Right atrium auricular region (tissue), 2 donors: ENCODE measurements at regions not wholly inside any gene's neighbourhood (a gene's known extent, or its start where the extent isn't known, plus 50 kb on each side); places are given as distances from the start of the nearest gene placed in this dataset.

Experiments
- DNase-seq: peaks from one replicate; pipeline ENCODE4 v3.0.0-alpha.2; 2019; ENCODE audit warnings: low spot score
- H3K27ac ChIP-seq, 2 donors: fragments of 200-600 bp; sonication (generic); 1 replicate in 1 of 2; 2 replicates in 1 of 2; pipeline ENCODE4 v1.5.1; 2016 to 2019
- H3K27me3 ChIP-seq, 2 donors: fragments of 200-600 bp; sonication (generic); one replicate each; pipeline versions ENCODE4 v1.5.1 to v1.6.0; 2017 to 2019
- H3K36me3 ChIP-seq: fragments of 200-600 bp; sonication (generic); one replicate; pipeline ENCODE4 v1.5.1; 2016
- H3K4me1 ChIP-seq, 2 donors: fragments of 200-600 bp; sonication (generic); one replicate each; pipeline versions ENCODE4 v1.5.1 to v1.6.0; 2017 to 2019
- H3K4me3 ChIP-seq, 2 donors: fragments of 200-600 bp; sonication (generic); 1 replicate in 1 of 2; 2 replicates in 1 of 2; pipeline ENCODE4 v1.5.1; 2017 to 2019; ENCODE audit warnings: mild to moderate bottlenecking in 1 of 2, moderate library complexity in 1 of 2
- H3K9me3 ChIP-seq, 2 donors: fragments of 200-600 bp; sonication (generic); one replicate each; pipeline ENCODE4 v1.5.1; 2019
- CTCF ChIP-seq, 2 donors: fragments of 200-600 bp; sonication (generic); IDR thresholded peaks; one replicate each; pipeline ENCODE4 v1.5.1; 2019; ENCODE audit warnings: antibody characterized with exemption in 2 of 2

GRCh38 chr7:114242992-114243507 lies 171.6 kb upstream of the FOXP2 start:
- Histone ChIP-seq H3K4me1 (no peaks in the 10 kb centered on the region), H3K36me3 (no peaks in the 10 kb centered on the region), H3K4me3 (no peak overlapping the region), H3K27ac (no peak overlapping the region), H3K9me3 (no peaks in the 10 kb centered on the region), H3K27me3 (no peaks in the 10 kb centered on the region)
- no peak for TF ChIP-seq CTCF (IDR thresholded peaks at IDR 0.05)
- DNase-seq: no peak

- DNase-seq: no peak
- Histone ChIP-seq H3K9me3 (no peaks in the 10 kb centered on the region), H3K4me1 (no peaks in the 10 kb centered on the region), H3K4me3 (no peak overlapping the region), H3K36me3 (no peaks in the 10 kb centered on the region), H3K27ac (no peak overlapping the region), H3K27me3 (no peaks in the 10 kb centered on the region)
- no peak for TF ChIP-seq CTCF (IDR thresholded peaks at IDR 0.05)
Observed at GRCh38 chr7:114229246-114229645, 185.4 kb upstream of the FOXP2 start.

GRCh38 chr7:114225784-114226183 lies 188.8 kb upstream of the FOXP2 start:
- Histone ChIP-seq H3K9me3 (no peaks in the 10 kb centered on the region), H3K27ac (no peak overlapping the region), H3K27me3 (no peaks in the 10 kb centered on the region), H3K36me3 (no peaks in the 10 kb centered on the region), H3K4me3 (no peak overlapping the region), H3K4me1 (no peaks in the 10 kb centered on the region)
- DNase-seq: no peak
- TF ChIP-seq CTCF (IDR thresholded peaks at IDR 0.05): no peak

- Histone ChIP-seq H3K4me3 (no peak overlapping the region), H3K4me1 (no peaks in the 10 kb centered on the region), H3K27me3 (no peaks in the 10 kb centered on the region), H3K9me3 (no peaks in the 10 kb centered on the region), H3K36me3 (no peaks in the 10 kb centered on the region), H3K27ac (no peak overlapping the region)
- no peak for TF ChIP-seq CTCF (IDR thresholded peaks at IDR 0.05)
- DNase-seq: no peak
Observed at GRCh38 chr7:114218283-114218682, 196.3 kb upstream of the FOXP2 start.

- Histone ChIP-seq H3K27ac (no peak overlapping the region), H3K9me3 (no peaks in the 10 kb centered on the region), H3K36me3 (no peaks in the 10 kb centered on the region), H3K4me3 (no peak overlapping the region), H3K27me3 (no peaks in the 10 kb centered on the region), H3K4me1 (no peaks in the 10 kb centered on the region)
- TF ChIP-seq CTCF (IDR thresholded peaks at IDR 0.05): no peak
- DNase-seq: no peak
Observed at GRCh38 chr7:114217026-114217806, 197.4 kb upstream of the FOXP2 start.

GRCh38 chr7:114214466-114214865 lies 200.1 kb upstream of the FOXP2 start:
- no peaks in the 10 kb centered on the region for H3K36me3 ChIP-seq
- DNase-seq: no peak
- H3K9me3 ChIP-seq: no peaks in the 10 kb centered on the region
- H3K27me3 ChIP-seq: no peaks in the 10 kb centered on the region
- H3K4me3 ChIP-seq: no peak overlapping the region
- no peak for TF ChIP-seq CTCF (IDR thresholded peaks at IDR 0.05)
- no peaks in the 10 kb centered on the region for H3K4me1 ChIP-seq
- H3K27ac ChIP-seq: no peak overlapping the region
